Kidney (tissue), 13 donors: ENCODE measurements at regions not wholly inside any gene's neighbourhood (a gene's known extent, or its start where the extent isn't known, plus 50 kb on each side); places are given as distances from the start of the nearest gene placed in this dataset.

Experiments
- DNase-seq, 5 donors: peaks; one replicate each; pipeline ENCODE4 v3.0.0-alpha.2; 2013 to 2020
- FAIRE-seq: peaks from 2 replicates; lab custom pipeline; 2012; peaks lifted over from hg19 to GRCh38; lab: Jason Lieb, UNC
- H3K27ac ChIP-seq, 2 donors: one replicate each; pipeline ENCODE4 v1.7.0; 2013; ENCODE audit warnings: low read depth in 2 of 2, low read length in 2 of 2, inconsistent platforms in 1 of 2
- H3K27me3 ChIP-seq: one replicate; pipeline ENCODE4 v1.7.1; 2013; ENCODE audit warnings: low read length, inconsistent platforms; ENCODE audit not compliant: control insufficient read depth, insufficient read depth
- H3K36me3 ChIP-seq, 3 donors: one replicate each; pipeline versions ENCODE4 v1.7.0 to v1.7.1; 2013; ENCODE audit warnings: low read length in 3 of 3, control low read depth in 1 of 3, inconsistent platforms in 1 of 3; ENCODE audit not compliant: insufficient read depth in 3 of 3, control insufficient read depth in 2 of 3
- H3K4me1 ChIP-seq, 3 donors: one replicate each; pipeline versions ENCODE4 v1.7.0 to v1.7.1; 2013; ENCODE audit warnings: low read length in 3 of 3, inconsistent platforms in 1 of 3, low read depth in 1 of 3; ENCODE audit not compliant: control insufficient read depth in 2 of 3, insufficient read depth in 2 of 3
- H3K4me3 ChIP-seq, 3 donors: one replicate each; pipeline versions ENCODE4 v1.7.0 to v1.8.1; 2013; ENCODE audit warnings: low read length in 3 of 3, control low read depth in 1 of 3, inconsistent platforms in 1 of 3
- H3K9ac ChIP-seq, 3 donors: one replicate each; pipeline versions ENCODE4 v1.7.0 to v1.7.1; 2013; ENCODE audit warnings: low read length in 3 of 3, control low read depth in 1 of 3, inconsistent platforms in 1 of 3
- H3K9me3 ChIP-seq, 3 donors: one replicate each; pipeline versions ENCODE4 v1.7.0 to v1.7.1; 2013; ENCODE audit warnings: low read length in 3 of 3, control low read depth in 1 of 3, inconsistent platforms in 1 of 3; ENCODE audit not compliant: control insufficient read depth in 2 of 3, insufficient read depth in 1 of 3
- CTCF ChIP-seq: IDR thresholded peaks from 3 replicates; pipeline ENCODE4 v1.5.1; 2012; ENCODE audit warnings: mild to moderate bottlenecking, moderate library complexity, borderline replicate concordance; ENCODE audit not compliant: insufficient read depth; ENCODE audit errors: extremely low read depth
- intact Hi-C: fragments of 100-400 bp; cut with DNase I; formaldehyde crosslinking; loops from one replicate; pipeline ENCODE4 v1.11.1; 2022
- donor health status: control.
- donor health status: control.
- donor health status: control.
- donor health status: control.
- donor health status: control.
- donor health status: DM: yes; HTN: yes; CAD: no.
- donor health status: Normal renal cell carcinoma (clear cell type).

GRCh38 chr7:87007038-87007437, 52.4 kb downstream of the ELAPOR2 start:
- FAIRE-seq = no peak
- Histone ChIP-seq H3K27ac (no peak overlapping the region), H3K36me3 (no peaks in the 10 kb centered on the region), H3K27me3 (no peaks in the 10 kb centered on the region), H3K9ac (no peak overlapping the region), H3K9me3 (no peaks in the 10 kb centered on the region), H3K4me1 (no peaks in the 10 kb centered on the region), H3K4me3 (no peak overlapping the region)
- TF ChIP-seq CTCF = no peak
- intact Hi-C loops = no loop called here
- DNase-seq = no peak

GRCh38 chr7:87004956-87005355, 54.5 kb downstream of the ELAPOR2 start:
- no peak overlapping the region for H3K9ac ChIP-seq
- intact Hi-C loops = no loop called here
- DNase-seq (no peak), FAIRE-seq (no peak)
- TF ChIP-seq CTCF = no peak
- no peaks in the 10 kb centered on the region for H3K4me1 ChIP-seq
- no peaks in the 10 kb centered on the region for H3K9me3 ChIP-seq
- no peak overlapping the region for H3K4me3 ChIP-seq
- H3K36me3 ChIP-seq = no peaks in the 10 kb centered on the region
- no peaks in the 10 kb centered on the region for H3K27me3 ChIP-seq
- H3K27ac ChIP-seq = no peak overlapping the region

GRCh38 chr7:87003872-87004798, 55.3 kb downstream of the ELAPOR2 start:
- Histone ChIP-seq H3K4me1 (no peaks in the 10 kb centered on the region), H3K4me3 (peak overlapping the region in 1 of 3 donors; percentile 14), H3K9me3 (no peaks in the 10 kb centered on the region), H3K9ac (no peak overlapping the region), H3K27me3 (no peaks in the 10 kb centered on the region), H3K36me3 (no peaks in the 10 kb centered on the region), H3K27ac (no peak overlapping the region)
- DNase-seq (no peak), FAIRE-seq (no peak)
- TF ChIP-seq CTCF = no peak
- intact Hi-C loops = no loop called here

GRCh38 chr7:87001214-87001613, 58.2 kb downstream of the ELAPOR2 start:
- Histone ChIP-seq H3K9me3 (no peaks in the 10 kb centered on the region), H3K36me3 (no peaks in the 10 kb centered on the region), H3K27ac (no peak overlapping the region), H3K27me3 (no peaks in the 10 kb centered on the region), H3K4me1 (no peaks in the 10 kb centered on the region), H3K9ac (no peak overlapping the region), H3K4me3 (no peak overlapping the region)
- intact Hi-C loops = no loop called here
- no peak for TF ChIP-seq CTCF
- DNase-seq (no peak), FAIRE-seq (no peak)
